DMS114 treated with DMSO at 0.1 percent for 48 hours (cell line): ENCODE measurements at regions not wholly inside any gene's neighbourhood (a gene's known extent, or its start where the extent isn't known, plus 50 kb on each side); places are given as distances from the start of the nearest gene placed in this dataset.

Experiments
- DNase-seq: peaks from one replicate; lab custom pipeline; 2025; ENCODE audit not compliant: unreplicated experiment; lab: John Stamatoyannopoulos, UW

- DNase-seq = no peak
Measured at GRCh38 chr22:49377306-49377705, 450.4 kb downstream of the BRD1 start.

- no peak for DNase-seq
Measured at GRCh38 chr22:49373801-49374226, 453.9 kb downstream of the BRD1 start.

- no peak for DNase-seq
Measured at GRCh38 chr22:49373289-49373666, 454.4 kb downstream of the BRD1 start.

- DNase-seq = no peak
Measured at GRCh38 chr22:49372530-49373288, 455.0 kb downstream of the BRD1 start.

- DNase-seq = no peak
Measured at GRCh38 chr22:49372111-49372529, 455.6 kb downstream of the BRD1 start.

- DNase-seq = no peak
Measured at GRCh38 chr22:49371325-49372110, 456.2 kb downstream of the BRD1 start.

GRCh38 chr22:49370627-49371301 is 456.9 kb downstream of the BRD1 start:
- no peak for DNase-seq

- DNase-seq = no peak
Measured at GRCh38 chr22:49369726-49370626, 457.7 kb downstream of the BRD1 start.

- peak; percentile 30 for DNase-seq
Measured at GRCh38 chr22:49368976-49369725, 458.5 kb downstream of the BRD1 start.

- DNase-seq = no peak
Measured at GRCh38 chr22:49368221-49368975, 459.3 kb downstream of the BRD1 start.

GRCh38 chr22:49367041-49367697 is 460.5 kb downstream of the BRD1 start:
- no peak for DNase-seq

- no peak for DNase-seq
Measured at GRCh38 chr22:49366437-49366836, 461.2 kb downstream of the BRD1 start.

- DNase-seq = no peak
Measured at GRCh38 chr22:49365910-49366309, 461.8 kb downstream of the BRD1 start.

GRCh38 chr22:49365191-49365837 is 462.4 kb downstream of the BRD1 start:
- no peak for DNase-seq

GRCh38 chr22:49364398-49364797 is 463.3 kb downstream of the BRD1 start:
- no peak for DNase-seq

- no peak for DNase-seq
Measured at GRCh38 chr22:49363526-49364230, 464.0 kb downstream of the BRD1 start.

GRCh38 chr22:49362211-49362839 is 465.3 kb downstream of the BRD1 start:
- no peak for DNase-seq
